Upper lobe of left lung (tissue), 4 donors: ENCODE measurements at regions not wholly inside any gene's neighbourhood (a gene's known extent, or its start where the extent isn't known, plus 50 kb on each side); places are given as distances from the start of the nearest gene placed in this dataset.

Experiments used
- CTCF ChIP-seq, 6 experiments: fragments of 450-650 bp in 4 of 6; fragments of 200-600 bp in 2 of 6; sonication (generic) in 2 of 6; IDR thresholded peaks; one replicate each; pipeline ENCODE4 v1.5.1; 2016 to 2019; ENCODE audit warnings: antibody characterized with exemption in 6 of 6
- EP300 ChIP-seq, 4 donors: sonication (generic); formaldehyde crosslinking; IDR thresholded peaks; one replicate each; pipeline ENCODE4 v1.5.1; 2017; ENCODE audit warnings: antibody characterized with exemption in 4 of 4, control low read depth in 2 of 4
- POLR2A ChIP-seq, 4 donors: fragments of 450-650 bp; IDR thresholded peaks; one replicate each; pipeline ENCODE4 v1.5.1; 2016 to 2017; ENCODE audit warnings: antibody characterized with exemption in 4 of 4, mild to moderate bottlenecking in 2 of 4
- POLR2AphosphoS5 ChIP-seq, 2 donors: sonication (generic); formaldehyde crosslinking; IDR thresholded peaks; one replicate each; pipeline ENCODE4 v1.5.1; 2017; ENCODE audit warnings: antibody characterized with exemption in 2 of 2

GRCh38 chr6:110549277-110549676 lies 72.9 kb upstream of the SLC22A16 start:
- no peak for TF ChIP-seq CTCF (IDR thresholded peaks at IDR 0.05)
- no peak for TF ChIP-seq POLR2AphosphoS5 (IDR thresholded peaks at IDR 0.05)
- TF ChIP-seq POLR2A (IDR thresholded peaks at IDR 0.05) = no peak
- TF ChIP-seq EP300 (IDR thresholded peaks at IDR 0.05) = no peak
